Heart right ventricle (tissue), 16 donors: ENCODE measurements at regions not wholly inside any gene's neighbourhood (a gene's known extent, or its start where the extent isn't known, plus 50 kb on each side); places are given as distances from the start of the nearest gene placed in this dataset.

Experiments used
- ATAC-seq, 8 donors: fragments of 200-7000 bp; cut with Tn5 transposase; one replicate each; pipeline ENCODE4 v1.9.1; 2020; ENCODE audit warnings: mild to moderate bottlenecking in 8 of 8, moderate library complexity in 8 of 8, moderate number of reproducible peaks in 1 of 8
- DNase-seq, 2 donors: peaks; one replicate each; pipeline ENCODE4 v3.0.0-alpha.2; 2020
- H3K27ac ChIP-seq, 10 donors: fragments of 200-600 bp; sonication (generic) in 2 of 10; one replicate each; pipeline versions ENCODE4 v1.5.0 to v1.8.0; 2020 to 2022; ENCODE audit warnings: mild to moderate bottlenecking in 3 of 10
- H3K27me3 ChIP-seq, 7 donors: fragments of 200-600 bp; one replicate each; pipeline ENCODE4 v1.8.0; 2021 to 2022; ENCODE audit warnings: mild to moderate bottlenecking in 2 of 7
- H3K36me3 ChIP-seq, 9 donors: fragments of 200-600 bp; sonication (generic) in 1 of 9; one replicate each; pipeline versions ENCODE4 v1.5.0 to v1.8.0; 2020 to 2022; ENCODE audit warnings: mild to moderate bottlenecking in 2 of 9
- H3K4me1 ChIP-seq, 9 donors: fragments of 200-600 bp; sonication (generic) in 1 of 9; one replicate each; pipeline versions ENCODE4 v1.5.0 to v1.8.0; 2020 to 2022; ENCODE audit warnings: mild to moderate bottlenecking in 4 of 9
- H3K4me3 ChIP-seq, 10 donors: fragments of 200-600 bp; sonication (generic) in 2 of 10; one replicate each; pipeline versions ENCODE4 v1.5.0 to v1.8.0; 2020 to 2022; ENCODE audit warnings: mild to moderate bottlenecking in 7 of 10, moderate library complexity in 2 of 10
- H3K9me3 ChIP-seq, 11 donors: fragments of 200-600 bp in 10 of 11; sonication (generic) in 2 of 11; one replicate each; pipeline versions ENCODE4 v1.5.0 to v1.8.0; 2013 to 2022; ENCODE audit warnings: mild to moderate bottlenecking in 2 of 11, control low read depth in 1 of 11, moderate library complexity in 1 of 11
- CTCF ChIP-seq, 9 donors: fragments of 200-600 bp; sonication (generic) in 2 of 9; IDR thresholded peaks; one replicate each; pipeline versions ENCODE4 v1.5.0 to v1.8.0; 2021 to 2022; ENCODE audit warnings: antibody characterized with exemption in 9 of 9, mild to moderate bottlenecking in 5 of 9, moderate library complexity in 1 of 9
- WGBS, 2 donors: extraction: QIAGEN DNeasy Blood & Tissue Kit; methylation state at CpG; one replicate each; pipeline ENCODE4 v1.1.7; 2013; ENCODE audit warnings: inconsistent platforms in 1 of 2; 5-methylcytosine and 5-hydroxymethylcytosine counted together
- intact Hi-C, 10 donors: fragments of 100-400 bp; cut with DNase I; formaldehyde crosslinking; loops; one replicate each; pipeline versions ENCODE4 v1.11.1 to v1.14.2; 2022
- donor health status: Arrhythmogenic right ventricular cardiomyopathy.
- donor health status: ischemic (EF 13 %, LVEDD 7.1; RV severe dilation, severe dysfunction).
- donor health status: healthy with polysubstance abuse.
- donor health status: DM: no; HTN: yes; CAD: no.
- donor health status: DM: no; HTN: no; CAD: no.
- donor health status: ischemic (EF 25% LVEDD 6.9; RV normal size, moderate dysfunction).
- donor health status: ischemic (EF 25% LVEDD 5.7; RV mildly dilated, moderate dysfunction).
- donor health status: healthy.
- donor health status: DM: yes; HTN: yes; CAD: no.
- donor health status: Ischemic cardiomyopathy.
- donor health status: ischemic (EF 35%, LVEDD 5.7; RV mildly dilated, moderate dysfunction).
- donor health status: nonischemic (EF 11% LVEDD 7.7; RV severe dilation, severe dysfunction).
- donor health status: DM: yes; HTN: yes; CAD: no.
- donor health status: PGD.
- donor health status: ischemic (EF 29% LVEDD 5.4; RV normal size, mild dysfunction).
- donor health status: nonischemic (EF 23%, LVEDD 6.1; RV moderate dilation, normal function).

DNA sequence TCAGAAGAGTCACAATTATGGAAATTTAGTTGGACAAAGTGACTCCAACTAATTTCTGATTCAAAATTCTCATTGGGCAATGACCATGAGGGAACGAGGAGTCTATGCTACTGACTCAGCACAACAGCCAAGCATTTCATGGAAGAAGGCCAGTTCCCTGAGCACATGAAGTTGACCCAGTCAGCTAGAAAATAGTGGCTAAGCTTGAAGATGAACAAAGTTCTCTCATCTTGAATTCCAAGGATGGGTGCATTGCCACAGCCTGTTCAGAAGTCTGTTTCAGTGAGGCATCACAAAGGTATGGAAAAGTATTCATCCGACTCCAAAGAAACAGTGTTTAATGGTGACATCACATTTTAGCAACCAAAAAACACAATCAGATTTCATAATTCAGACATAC is 676.9 kb downstream of the HACE1 start:
- Histone ChIP-seq H3K27ac (no peak overlapping the region), H3K36me3 (no peaks in the 10 kb centered on the region), H3K27me3 (no peaks in the 10 kb centered on the region), H3K9me3 (no peaks in the 10 kb centered on the region), H3K4me3 (no peak overlapping the region), H3K4me1 (no peaks in the 10 kb centered on the region)
- intact Hi-C loops: no loop called here
- DNase-seq (no peak), ATAC-seq (no peak)
- no peak for TF ChIP-seq CTCF (IDR thresholded peaks at IDR 0.05)
- WGBS, 2 donors: 76 to 81% methylated on average over 2 of the region's 2 CpGs

GRCh38 chr6:104173668-104174067 is 686.1 kb downstream of the HACE1 start:
- Histone ChIP-seq H3K4me1 (no peaks in the 10 kb centered on the region), H3K4me3 (no peak overlapping the region), H3K36me3 (no peaks in the 10 kb centered on the region), H3K9me3 (no peaks in the 10 kb centered on the region), H3K27ac (no peak overlapping the region), H3K27me3 (no peaks in the 10 kb centered on the region)
- TF ChIP-seq CTCF (IDR thresholded peaks at IDR 0.05): no peak
- DNase-seq: no peak
- no peak for ATAC-seq
- WGBS, 2 donors: 51 to 81% methylated on average over 1 of the region's 1 CpG
- intact Hi-C loops: no loop called here

DNA sequence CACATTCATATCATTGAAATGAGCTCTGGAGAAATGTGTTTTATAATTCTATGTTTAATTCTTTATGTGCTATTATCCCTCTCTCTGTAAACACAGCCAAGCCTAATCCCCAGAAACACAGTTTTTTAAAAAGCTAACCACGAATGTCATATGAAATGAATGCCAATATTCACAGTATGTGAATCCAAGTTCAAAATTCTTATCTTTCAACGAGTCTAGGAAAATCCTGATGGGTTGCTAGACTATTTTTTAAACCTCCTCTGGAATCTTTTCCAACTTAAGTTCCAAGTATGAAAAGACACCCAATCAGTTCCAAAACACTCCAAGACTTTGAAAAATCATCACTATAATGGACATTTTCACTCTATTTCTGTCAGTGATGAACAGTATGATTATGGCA is 689.3 kb downstream of the HACE1 start:
- Histone ChIP-seq H3K36me3 (no peaks in the 10 kb centered on the region), H3K4me1 (no peaks in the 10 kb centered on the region), H3K4me3 (no peak overlapping the region), H3K27ac (no peak overlapping the region), H3K9me3 (peaks cover 0 to 27% (median 14%) of the 10 kb centered on the region in 11 donors), H3K27me3 (no peaks in the 10 kb centered on the region)
- intact Hi-C loops: no loop called here
- TF ChIP-seq CTCF (IDR thresholded peaks at IDR 0.05): no peak
- 36 to 46% methylated on average over 2 of the region's 2 CpGs for WGBS, 2 donors
- no peak for ATAC-seq
- DNase-seq: no peak

- intact Hi-C loops: no loop called here
Observed at GRCh38 chr6:104166055-104166668, 693.6 kb downstream of the HACE1 start.

More at GRCh38 chr6:104166055-104166668, 693.6 kb downstream of the HACE1 start:
- ATAC-seq: no peak
- DNase-seq: no peak
- no peak for TF ChIP-seq CTCF (IDR thresholded peaks at IDR 0.05)
- H3K27ac ChIP-seq: no peak overlapping the region
- H3K36me3 ChIP-seq: no peaks in the 10 kb centered on the region
- peaks cover 0 to 44% (median 20%) of the 10 kb centered on the region in 11 donors for H3K9me3 ChIP-seq
- no peaks in the 10 kb centered on the region for H3K4me1 ChIP-seq
- no peak overlapping the region for H3K4me3 ChIP-seq
- no peaks in the 10 kb centered on the region for H3K27me3 ChIP-seq
